ENCODE measurements at regions not wholly inside any gene's neighbourhood (a gene's known extent, or its start where the extent isn't known, plus 50 kb on each side); places are given as distances from the start of the nearest gene placed in this dataset.

GRCh38 chr5:62942384-62942783 lies 363.8 kb downstream of the LRRC70 start:
- TF ChIP-seq CTCF (IDR thresholded peaks at IDR 0.05) (no peak), ZFX (IDR thresholded peaks at IDR 0.05; ENCODE audit: borderline replicate concordance) (no peak)

All from 22Rv1 (cell line).